ENCODE measurements at regions not wholly inside any gene's neighbourhood (a gene's known extent, or its start where the extent isn't known, plus 50 kb on each side); places are given as distances from the start of the nearest gene placed in this dataset.
A peak's percentile ranks its signal among the peaks of the same experiment; 100 is the strongest.

DNA sequence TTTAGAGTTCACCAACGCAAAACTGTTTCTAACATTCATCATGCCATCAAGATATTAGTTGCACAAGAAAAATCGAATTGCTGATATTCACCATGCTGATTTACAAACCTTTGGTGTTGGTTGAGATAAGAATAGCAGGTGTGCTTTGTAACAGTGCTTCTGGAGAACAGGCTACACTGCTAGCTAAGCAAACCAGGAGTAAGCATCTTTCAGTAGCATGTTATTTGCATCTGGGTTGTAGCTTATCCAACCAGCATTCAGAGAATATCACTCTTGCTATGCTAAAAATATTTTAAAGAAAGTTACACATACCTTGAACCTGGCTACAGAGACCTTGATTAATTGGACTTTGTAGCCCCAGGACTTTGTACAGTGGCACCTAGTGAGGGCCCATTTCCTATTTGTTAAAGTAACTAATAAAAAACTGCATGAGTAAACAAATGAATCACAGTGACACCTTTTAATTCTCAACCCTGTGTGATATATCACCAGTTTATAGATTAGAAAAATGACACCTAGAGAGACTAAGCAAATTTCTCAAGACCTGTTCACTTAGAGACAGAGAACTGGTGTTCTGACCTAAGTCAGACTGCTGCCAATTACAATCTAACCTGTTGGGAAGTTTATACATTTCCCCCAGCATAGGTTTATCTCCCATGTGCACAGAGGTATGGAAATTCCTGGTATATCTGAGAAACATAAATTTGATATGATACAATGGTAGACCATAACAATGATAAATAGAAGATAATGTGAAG, 435.5 kb upstream of the TGFBR2 start:
- no peak for DNase-seq

- no peak for DNase-seq
These were observed 432.0 kb upstream of the TGFBR2 start for GRCh38 chr3:30174357-30174756.

DNA sequence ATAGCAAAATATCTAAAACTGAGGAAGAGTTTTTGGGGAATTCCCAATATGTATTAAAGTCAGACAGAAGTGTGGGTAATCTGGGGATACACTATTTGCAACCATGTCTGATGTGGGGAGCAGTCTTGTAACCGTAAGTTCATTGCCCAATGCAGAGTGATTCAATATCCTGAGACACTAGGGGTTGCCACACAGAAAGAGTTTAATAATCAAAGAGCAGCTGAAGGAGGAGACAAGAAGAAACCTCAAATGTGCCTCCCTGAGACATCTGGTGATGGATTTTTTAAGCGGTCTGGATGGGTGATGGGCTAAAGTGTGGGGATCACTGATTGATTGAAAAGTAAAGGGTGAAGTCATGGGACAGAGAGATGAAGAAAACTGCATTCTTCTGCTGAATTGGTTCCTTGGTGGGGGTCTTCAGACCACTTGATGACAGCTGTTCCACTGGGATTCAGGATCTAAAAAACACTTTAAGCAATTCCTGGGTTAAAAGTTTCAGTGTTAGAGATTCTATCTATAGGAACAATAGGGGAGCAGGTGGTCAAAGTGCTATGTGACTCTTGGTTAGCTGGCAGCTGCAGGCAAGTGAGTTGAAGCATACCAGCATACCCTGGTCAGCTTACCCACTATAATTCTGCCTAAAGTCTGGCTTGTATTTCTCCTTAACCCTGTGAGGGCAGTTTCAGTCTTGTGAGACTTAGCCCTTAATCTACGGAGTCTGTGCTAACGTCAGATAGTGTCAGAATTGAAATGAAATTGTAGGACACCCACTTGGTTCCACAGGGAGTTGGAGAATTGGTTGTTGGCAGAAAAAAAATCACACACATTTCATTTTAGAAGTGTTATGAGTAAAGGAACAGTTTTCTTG, 425.9 kb upstream of the TGFBR2 start:
- DNase-seq: no peak

DNA sequence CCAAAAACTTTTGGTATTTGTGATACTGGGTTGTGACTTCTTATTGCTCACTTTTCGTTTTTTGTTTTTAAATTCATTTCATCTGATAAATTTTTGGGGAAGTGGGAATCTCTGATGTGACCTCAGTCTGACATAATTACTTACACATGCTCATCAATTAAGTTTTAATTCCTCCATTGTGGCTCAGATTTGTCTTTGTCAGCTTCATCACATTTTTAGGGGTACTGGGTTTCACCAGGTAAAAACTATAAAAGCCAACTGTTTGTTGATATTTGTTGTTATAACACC, 425.3 kb upstream of the TGFBR2 start:
- no peak for DNase-seq

GRCh38 chr3:30181581-30181980, 424.8 kb upstream of the TGFBR2 start:
- no peak for DNase-seq

DNA sequence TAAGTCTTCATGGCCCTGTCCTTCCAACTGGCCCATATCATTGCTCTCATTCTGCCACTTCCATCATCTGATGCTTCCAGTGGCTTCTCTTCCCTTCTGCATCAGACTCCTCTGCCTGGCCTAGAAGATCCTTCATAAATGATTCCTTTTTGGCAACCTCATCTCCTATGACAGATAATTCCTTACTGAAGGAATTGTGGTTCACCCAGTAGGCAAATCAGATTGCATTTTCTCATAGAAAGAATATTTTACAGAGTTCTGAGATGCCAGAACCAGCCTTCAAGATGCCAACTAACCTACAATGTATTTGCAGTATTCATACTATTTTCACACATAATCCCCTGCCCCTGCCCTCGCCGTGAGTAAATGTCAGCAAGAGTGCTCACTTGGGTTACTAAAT, 423.0 kb upstream of the TGFBR2 start:
- no peak for DNase-seq

- DNase-seq: no peak
These were observed 422.1 kb upstream of the TGFBR2 start for GRCh38 chr3:30184091-30184810.

DNA sequence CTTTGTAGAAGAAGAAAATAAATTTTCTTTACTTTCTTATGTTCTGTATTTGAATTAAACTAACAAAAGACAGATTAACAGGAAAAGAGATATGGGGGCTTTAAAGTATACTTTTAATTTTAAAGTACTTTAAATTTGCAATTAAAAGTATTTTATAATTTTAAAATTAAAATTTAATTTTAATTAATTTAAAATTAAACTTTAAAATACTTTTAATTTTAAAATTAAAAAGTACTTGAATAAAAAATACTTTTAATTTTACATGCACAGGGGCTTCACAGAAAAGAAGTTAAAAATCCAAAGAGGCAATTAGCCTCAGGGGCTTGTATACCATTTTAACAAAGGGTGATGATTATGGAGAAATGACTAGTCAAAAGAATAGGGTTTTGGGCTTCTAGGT, 420.5 kb upstream of the TGFBR2 start:
- no peak for DNase-seq

GRCh38 chr3:30186741-30187219, 419.6 kb upstream of the TGFBR2 start:
- DNase-seq: no peak

- no peak for DNase-seq
These were observed 419.0 kb upstream of the TGFBR2 start for GRCh38 chr3:30187366-30187765.

DNA sequence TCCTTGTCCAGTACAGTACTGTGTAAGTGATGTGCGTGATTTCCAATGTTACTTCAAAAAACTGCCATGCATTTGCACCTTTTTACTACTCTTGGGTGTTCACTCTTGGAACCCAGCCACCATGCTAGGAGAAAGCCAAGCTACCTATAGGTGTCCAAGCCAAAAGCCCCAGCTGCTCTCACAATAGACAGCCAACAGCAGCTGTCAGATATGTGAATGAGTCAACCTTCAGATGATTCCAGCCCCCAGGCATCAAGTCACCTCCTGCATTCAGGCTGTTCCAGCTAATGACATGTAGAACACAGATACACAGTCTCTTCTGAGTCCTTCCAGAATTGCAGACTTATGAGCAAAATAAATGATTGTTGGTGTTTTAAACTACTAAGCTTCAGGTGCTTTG, 417.7 kb upstream of the TGFBR2 start:
- no peak for DNase-seq

- no peak for DNase-seq
These were observed 416.5 kb upstream of the TGFBR2 start for GRCh38 chr3:30189900-30190299.

DNA sequence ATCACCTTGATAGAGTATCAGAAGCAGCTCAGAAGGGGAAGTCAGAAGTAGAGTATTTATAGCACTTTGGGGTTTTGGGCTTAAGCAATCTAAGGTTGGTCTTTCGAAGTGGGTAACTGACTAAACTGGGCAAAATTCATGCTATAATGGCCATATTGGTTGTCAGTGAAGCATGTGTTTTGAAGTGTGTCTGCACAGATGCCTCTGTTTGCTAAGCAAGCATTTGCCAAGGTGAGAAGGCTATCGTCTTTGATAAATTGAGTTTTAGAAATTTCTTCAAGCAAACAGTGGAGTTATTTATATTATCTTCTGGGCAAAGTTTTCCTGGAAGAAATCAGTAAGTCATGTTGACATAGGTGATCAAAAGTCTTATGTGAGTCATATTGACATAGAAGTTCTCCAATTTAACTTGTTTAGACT, 412.8 kb upstream of the TGFBR2 start:
- no peak for DNase-seq

- no peak for DNase-seq
These were observed 411.0 kb upstream of the TGFBR2 start for GRCh38 chr3:30195352-30195751.

GRCh38 chr3:30198162-30198561, 408.2 kb upstream of the TGFBR2 start:
- DNase-seq: no peak

- peak; percentile 26 for DNase-seq
These were observed 407.2 kb upstream of the TGFBR2 start for GRCh38 chr3:30199096-30199759.

GRCh38 chr3:30199855-30200254, 406.5 kb upstream of the TGFBR2 start:
- no peak for DNase-seq

- no peak for DNase-seq
These were observed 404.7 kb upstream of the TGFBR2 start for GRCh38 chr3:30201715-30202114.

DNA sequence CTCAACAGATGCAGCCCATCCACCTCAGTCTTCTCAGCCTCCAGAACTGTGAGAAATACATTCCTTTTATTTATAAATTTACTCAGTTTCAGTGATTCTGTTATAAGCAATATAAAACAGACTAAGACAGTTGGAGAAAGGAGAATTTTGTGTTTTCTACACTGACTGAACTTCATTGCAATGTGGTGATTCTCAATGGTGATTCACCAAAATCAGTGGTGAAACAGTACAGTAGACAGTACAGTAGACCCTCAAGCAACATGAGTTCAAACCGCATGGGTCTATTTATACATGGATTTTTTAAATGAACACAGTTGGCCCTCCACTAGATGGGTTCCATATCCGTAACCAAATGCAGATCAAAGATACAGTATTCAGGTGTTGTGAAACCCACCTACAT, 403.1 kb upstream of the TGFBR2 start:
- no peak for DNase-seq

DNA sequence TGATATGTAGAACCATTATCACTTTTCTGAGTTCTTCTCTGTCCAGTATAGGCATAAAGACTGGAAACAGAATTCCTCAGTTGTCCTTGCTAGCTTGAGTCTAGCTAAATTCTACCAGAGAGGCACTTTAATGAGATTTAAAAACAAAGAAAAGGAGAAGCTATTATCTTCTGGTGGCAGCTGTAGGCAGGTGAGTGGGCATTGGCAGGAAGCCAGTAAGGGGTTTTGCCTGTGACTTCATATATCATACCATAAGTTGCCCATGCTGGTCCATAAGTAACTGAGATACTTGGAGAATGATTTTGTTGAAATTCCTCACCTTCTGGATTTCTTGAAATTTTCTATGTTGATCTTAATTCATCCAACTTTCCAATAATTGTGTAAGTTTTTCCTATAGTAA, 402.3 kb upstream of the TGFBR2 start:
- DNase-seq: no peak

- no peak for DNase-seq
These were observed 400.4 kb upstream of the TGFBR2 start for GRCh38 chr3:30206051-30206450.

- no peak for DNase-seq
These were observed 384.8 kb upstream of the TGFBR2 start for GRCh38 chr3:30221619-30222018.

- DNase-seq: no peak
These were observed 384.0 kb upstream of the TGFBR2 start for GRCh38 chr3:30222441-30222840.

Measured in activated effector memory CD4-positive, alpha-beta T cell treated with Interleukin-2 at 50 U/mL for 16 hours (primary cell).